ELF-1 (cell line): ENCODE measurements at regions not wholly inside any gene's neighbourhood (a gene's known extent, or its start where the extent isn't known, plus 50 kb on each side); places are given as distances from the start of the nearest gene placed in this dataset.
"Not testable (repeated sequence)": the region's sequence is repeated elsewhere in the genome, so short reads cannot be mapped to it uniquely, and the experiment has no call there.

Source experiments
- DNase-seq: peaks from one replicate; pipeline ENCODE4 v3.0.0-alpha.2; 2016; ENCODE audit warnings: low read depth, low spot score

DNA sequence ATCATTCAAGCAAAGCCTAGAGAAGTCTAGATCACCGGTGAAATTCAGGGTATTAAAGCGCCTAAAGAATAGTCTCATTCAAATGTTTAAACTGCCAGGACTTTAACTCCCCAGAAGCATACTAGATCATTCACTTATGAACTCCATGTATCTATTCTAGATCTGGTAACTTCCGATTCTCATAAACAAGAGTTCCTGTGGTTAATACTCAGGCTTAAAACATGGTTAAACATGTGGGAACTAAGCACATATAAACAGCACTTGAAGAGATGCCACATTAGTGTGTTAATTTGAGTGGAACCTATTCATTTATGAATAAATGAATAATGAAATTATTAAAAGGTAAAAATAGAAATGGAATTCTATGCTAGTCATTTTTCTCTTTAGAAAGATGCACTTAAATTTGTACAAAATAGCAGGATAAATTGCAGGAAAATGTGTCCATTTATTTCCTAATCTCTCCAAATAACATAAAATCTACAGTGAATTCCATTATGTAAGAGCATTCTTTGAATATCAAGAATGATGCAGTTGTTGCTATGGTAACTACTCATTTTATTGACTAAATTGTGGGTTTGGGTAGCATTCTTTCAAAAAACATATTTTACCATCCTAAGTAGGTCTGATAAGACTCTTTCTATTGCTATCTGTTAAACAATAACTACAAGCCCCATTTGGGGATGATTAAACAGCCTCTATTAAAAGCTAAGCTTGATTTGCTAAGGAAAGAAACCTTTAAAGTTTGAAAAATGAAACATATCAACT is 147.6 kb upstream of the TMEM168 start:
- DNase-seq: no peak

- no peak for DNase-seq
Measured at GRCh38 chr7:112933598-112933997, 143.4 kb upstream of the TMEM168 start.

GRCh38 chr7:112930787-112931186 is 140.6 kb upstream of the TMEM168 start:
- DNase-seq: no peak

GRCh38 chr7:112929421-112929820 is 139.2 kb upstream of the TMEM168 start:
- DNase-seq: no peak

- no peak for DNase-seq
Measured at GRCh38 chr7:112926018-112926417, 135.8 kb upstream of the TMEM168 start.

DNA sequence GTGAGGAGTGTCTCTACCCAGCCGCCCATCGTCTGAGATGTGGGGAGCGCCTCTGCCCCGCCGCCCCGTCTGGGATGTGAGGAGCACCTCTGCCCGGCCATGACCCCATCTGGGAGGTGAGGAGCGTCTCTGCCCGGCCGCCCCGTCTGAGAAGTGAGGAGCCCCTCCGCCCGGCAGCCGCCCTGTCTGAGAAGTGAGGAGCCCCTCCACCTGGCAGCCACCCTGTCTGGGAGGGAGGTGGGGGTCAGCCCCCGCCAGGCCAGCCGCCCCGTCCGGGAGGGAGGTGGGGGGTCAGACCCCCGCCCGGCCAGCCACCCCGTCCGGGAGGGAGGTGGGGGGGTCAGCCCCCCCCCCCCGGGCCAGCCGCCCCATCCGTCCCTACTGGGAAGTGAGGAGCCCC is 132.4 kb upstream of the TMEM168 start:
- not testable (repeated sequence) for DNase-seq

DNA sequence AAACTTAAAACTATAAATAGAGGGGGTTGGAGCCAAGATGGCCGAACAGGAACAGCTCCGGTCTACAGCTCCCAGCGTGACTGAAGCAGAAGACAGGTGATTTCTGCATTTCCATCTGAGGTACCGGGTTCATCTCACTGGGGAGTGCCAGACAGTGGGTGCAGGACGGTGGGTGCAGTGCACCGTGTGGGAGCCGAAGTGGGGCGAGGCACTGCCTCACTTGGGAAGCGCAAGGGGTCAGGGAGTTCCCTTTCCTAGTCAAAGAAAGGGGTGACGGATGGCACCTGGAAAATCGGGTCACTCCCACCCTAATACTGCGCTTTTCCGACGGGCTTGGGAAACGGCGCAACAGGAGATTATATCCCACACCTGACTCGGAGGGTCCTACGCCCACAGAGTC is 126.2 kb upstream of the TMEM168 start:
- not testable (repeated sequence) for DNase-seq

GRCh38 chr7:112908086-112908485 is 117.9 kb upstream of the TMEM168 start:
- DNase-seq: no peak

DNA sequence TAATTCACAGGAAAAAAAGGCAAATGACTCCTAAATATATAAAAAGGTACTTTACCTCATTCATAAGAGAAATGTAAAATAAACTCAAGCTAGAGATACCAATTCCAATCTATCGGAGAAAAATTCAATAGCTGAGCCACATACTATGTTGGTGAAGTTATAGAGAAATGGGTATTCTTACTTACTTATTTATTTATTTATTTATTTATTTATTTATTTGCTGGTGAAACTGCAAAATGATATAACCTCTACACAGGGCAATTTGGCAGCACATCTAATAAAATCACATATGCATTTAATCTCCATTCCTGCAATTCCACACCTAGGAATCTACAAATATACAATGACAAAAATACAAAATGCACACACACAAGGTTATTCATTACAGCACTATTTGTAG is 117.5 kb upstream of the TMEM168 start:
- DNase-seq: no peak

DNA sequence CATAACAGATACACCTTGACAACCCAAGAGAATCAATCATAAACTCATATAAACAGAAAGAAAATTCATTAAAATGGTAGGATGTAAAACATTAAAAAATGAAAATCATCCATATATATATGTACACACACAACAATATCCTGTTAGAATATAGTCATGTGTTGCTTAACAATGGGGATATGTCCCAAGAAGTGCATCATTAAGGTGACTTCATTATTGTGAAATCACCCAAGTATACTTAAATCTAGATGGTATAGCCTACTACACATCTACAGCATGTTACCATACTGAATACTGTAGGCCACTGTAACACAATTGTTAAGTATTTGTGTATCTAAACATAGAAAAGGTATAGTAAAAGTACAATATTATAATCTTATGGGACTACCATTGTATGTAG is 115.8 kb upstream of the TMEM168 start:
- DNase-seq: no peak

- no peak for DNase-seq
Measured at GRCh38 chr7:112905413-112905812, 115.2 kb upstream of the TMEM168 start.

GRCh38 chr7:112898432-112899290 is 108.5 kb upstream of the TMEM168 start:
- peak; percentile 74 for DNase-seq

GRCh38 chr7:112897839-112898431 is 107.7 kb upstream of the TMEM168 start:
- no peak for DNase-seq

DNA sequence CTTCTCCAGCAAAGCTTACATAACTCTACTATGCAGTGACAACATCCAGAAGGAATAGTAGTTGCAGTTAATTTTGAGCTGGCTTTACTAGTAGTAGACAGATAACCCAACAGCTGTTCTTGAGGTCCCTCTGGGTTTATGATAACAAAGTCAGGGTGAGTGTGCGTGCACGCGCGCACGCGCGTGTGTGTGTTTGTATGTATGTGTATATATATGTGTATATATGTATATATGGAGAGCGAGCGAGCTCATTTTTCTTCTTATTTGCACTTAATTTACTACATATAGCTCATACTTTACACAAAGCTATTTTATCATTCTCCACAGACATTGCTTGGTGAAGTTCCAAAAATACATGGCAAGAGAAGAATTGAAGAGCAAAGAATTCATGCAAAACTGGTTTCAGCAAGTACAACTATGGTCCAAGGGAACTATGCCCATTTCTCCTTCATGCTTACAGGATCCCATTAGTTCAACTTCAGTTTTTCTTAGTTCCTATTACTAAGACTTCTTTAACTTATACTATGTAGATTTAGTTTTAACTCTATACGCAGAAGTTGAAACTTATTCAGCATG is 105.9 kb upstream of the TMEM168 start:
- DNase-seq: no peak

- no peak for DNase-seq
Measured at GRCh38 chr7:112892263-112892662, 102.1 kb upstream of the TMEM168 start.

DNA sequence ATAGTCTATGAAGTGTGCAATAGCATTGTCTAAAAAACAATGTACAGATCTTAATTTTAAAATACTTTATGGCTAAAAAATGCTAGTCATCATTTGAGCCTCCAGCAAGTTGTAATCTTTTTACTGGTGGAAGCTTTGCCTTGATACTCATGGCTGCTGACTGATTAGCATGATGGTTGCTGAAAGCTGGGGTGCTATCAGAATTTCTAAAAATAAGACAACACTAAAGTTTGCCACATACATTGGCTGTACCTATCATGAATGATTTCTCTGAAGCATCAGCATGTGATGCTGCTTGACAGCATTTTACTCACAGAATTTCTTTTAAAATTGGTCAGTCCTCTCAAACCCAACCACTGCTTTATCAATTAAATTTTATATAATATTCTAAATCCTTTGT is 101.5 kb upstream of the TMEM168 start:
- no peak for DNase-seq

- DNase-seq: no peak
Measured at GRCh38 chr7:112889834-112890438, 99.7 kb upstream of the TMEM168 start.

- no peak for DNase-seq
Measured at GRCh38 chr7:112889268-112889667, 99.1 kb upstream of the TMEM168 start.

- DNase-seq: no peak
Measured at GRCh38 chr7:112888781-112889180, 98.6 kb upstream of the TMEM168 start.

DNA sequence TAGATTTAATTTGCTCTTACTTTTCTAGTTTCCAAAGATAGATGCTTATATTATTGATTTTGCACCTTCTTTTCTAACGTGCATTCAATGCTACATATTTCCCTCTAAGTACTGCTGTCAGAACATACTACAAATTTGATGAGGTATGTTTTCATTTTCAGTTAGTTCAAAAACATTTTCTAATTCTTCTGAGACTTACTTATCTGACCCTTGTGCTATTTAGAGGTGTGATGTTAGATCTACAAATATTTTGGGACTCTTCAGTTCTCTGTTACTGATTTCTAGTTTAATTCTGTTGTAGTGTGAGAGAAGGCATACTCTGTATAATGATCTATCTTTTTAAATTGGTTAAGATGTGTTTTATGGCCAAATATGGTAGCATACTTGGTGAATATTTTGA is 97.8 kb upstream of the TMEM168 start:
- no peak for DNase-seq

DNA sequence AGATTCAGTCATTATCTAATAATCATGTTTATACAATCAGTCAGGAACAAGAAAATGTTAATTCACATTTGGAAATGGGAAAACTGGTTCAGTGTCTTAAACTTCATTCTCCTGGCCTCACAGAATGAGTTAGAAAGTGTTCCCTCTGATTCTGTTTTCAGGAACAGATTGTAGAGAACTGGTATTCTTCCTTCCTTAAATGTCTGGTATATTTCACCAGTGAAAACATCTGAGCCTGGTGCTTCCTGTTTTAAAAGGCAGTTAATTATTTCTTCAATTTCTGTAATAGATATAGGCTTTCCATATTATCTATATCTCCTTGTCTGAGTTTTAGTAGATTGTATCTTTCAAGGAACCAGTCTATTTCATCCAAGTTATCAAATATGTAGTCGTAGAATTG is 97.1 kb upstream of the TMEM168 start:
- no peak for DNase-seq

- DNase-seq: no peak
Measured at GRCh38 chr7:112886208-112886607, 96.0 kb upstream of the TMEM168 start.
